ENCODE measurements at regions not wholly inside any gene's neighbourhood (a gene's known extent, or its start where the extent isn't known, plus 50 kb on each side); places are given as distances from the start of the nearest gene placed in this dataset.
"Not testable (repeated sequence)": the region's sequence is repeated elsewhere in the genome, so short reads cannot be mapped to it uniquely, and the experiment has no call there.

- TF ChIP-seq CTCF (conservative IDR thresholded peaks at IDR 0.05 in 1 of 2, IDR thresholded peaks at IDR 0.05 in 1 of 2; ENCODE audit: low read depth in 1 of 2, low read length in 2 of 2); EZH2 (IDR thresholded peaks at IDR 0.05; ENCODE audit: low read length, missing control alignments): not testable (repeated sequence)
Observed at GRCh38 chr2:239730567-239730882, 294.6 kb downstream of the NDUFA10 start.
